ENCODE measurements at regions not wholly inside any gene's neighbourhood (a gene's known extent, or its start where the extent isn't known, plus 50 kb on each side); places are given as distances from the start of the nearest gene placed in this dataset.

- no peak for TF ChIP-seq CTCF (IDR thresholded peaks at IDR 0.05; ENCODE audit: low read length)
- no peak for TF ChIP-seq EZH2phosphoT487 (IDR thresholded peaks at IDR 0.05; ENCODE audit: low read length)
- TF ChIP-seq EZH2 (optimal IDR thresholded peaks at IDR 0.05; ENCODE audit: low read depth, low read length), result no peak
Measured at GRCh38 chr2:64795024-64795592, 141.4 kb upstream of the SERTAD2 start.

Measured in MM.1S (cell line).